Kidney tubule cell (primary cell): ENCODE measurements at regions not wholly inside any gene's neighbourhood (a gene's known extent, or its start where the extent isn't known, plus 50 kb on each side); places are given as distances from the start of the nearest gene placed in this dataset.

Source experiments
- DNase-seq: peaks from one replicate; pipeline ENCODE4 v3.0.0-alpha.2; 2018; ENCODE audit warnings: low spot score

- no peak for DNase-seq
Measured at GRCh38 chr15:68871507-68871906, 50.8 kb upstream of the ANP32A start.

GRCh38 chr15:68874788-68875187, 54.1 kb upstream of the ANP32A start:
- no peak for DNase-seq

DNA sequence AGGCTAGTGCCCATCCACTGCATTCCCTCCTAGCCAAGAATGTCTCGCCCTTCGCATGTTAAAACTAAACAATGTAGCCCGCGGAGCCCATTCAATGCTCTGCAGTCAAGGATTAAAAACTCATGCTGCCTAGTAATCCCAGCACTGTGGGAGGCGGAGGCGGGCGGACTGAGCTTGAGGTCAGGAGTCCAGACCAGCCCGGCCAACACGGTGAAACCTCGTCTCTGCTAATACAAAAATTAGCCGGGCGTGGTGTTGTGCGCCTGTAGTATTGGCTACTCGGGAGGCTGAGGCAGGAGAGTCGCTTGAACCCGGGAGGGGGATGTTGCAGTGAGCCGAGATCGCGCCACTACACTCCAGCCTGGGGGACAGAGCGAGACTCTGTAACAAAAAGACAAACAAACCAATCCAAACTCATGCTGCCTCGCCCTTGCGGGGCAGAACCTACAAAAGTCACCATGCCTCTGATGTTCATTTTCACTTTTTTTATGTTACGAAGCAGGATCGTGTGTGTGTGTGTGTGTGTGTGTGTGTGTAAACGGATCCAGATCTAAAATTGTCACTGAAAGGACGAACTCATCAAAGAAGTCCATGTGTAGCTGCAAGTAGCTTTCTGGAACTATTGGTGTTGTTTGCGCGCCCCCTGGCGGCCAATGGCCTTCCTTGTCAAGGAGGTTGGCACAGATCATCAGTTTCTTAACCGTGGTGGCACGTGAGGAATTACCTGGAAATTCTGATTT, 54.8 kb upstream of the SPESP1 start:
- peak; percentile 87 for DNase-seq

GRCh38 chr15:68877626-68878025, 52.7 kb upstream of the SPESP1 start:
- DNase-seq: no peak

DNA sequence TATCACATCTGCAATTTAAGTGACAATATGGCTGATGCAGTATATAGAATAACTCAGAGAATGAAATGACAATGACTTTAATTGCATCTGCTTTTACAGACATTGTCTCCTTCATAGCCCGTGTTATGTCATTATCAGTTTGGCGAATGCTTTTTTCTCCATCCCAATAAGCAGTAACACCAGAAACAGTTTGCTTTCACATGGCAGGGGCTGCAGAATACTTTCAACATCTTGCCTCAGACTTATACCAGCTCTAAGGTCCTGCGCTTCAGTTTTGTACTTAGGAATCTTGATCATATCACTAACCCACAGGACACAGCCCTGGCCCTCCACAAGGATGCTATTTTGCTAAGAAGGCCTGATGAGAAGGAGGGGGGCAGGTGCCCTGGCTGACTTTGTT, 49.9 kb upstream of the SPESP1 start:
- DNase-seq: no peak
